HCT116 (cell line): ENCODE measurements at regions not wholly inside any gene's neighbourhood (a gene's known extent, or its start where the extent isn't known, plus 50 kb on each side); places are given as distances from the start of the nearest gene placed in this dataset.

ENCODE experiments used
- CTCF ChIP-seq, 3 experiments: fragments of 200-600 bp in 1 of 3; sonication (generic) in 1 of 3; IDR thresholded peaks in 2 of 3; conservative IDR thresholded peaks in 1 of 3; 2 replicates each; pipeline ENCODE4 v1.5.1; 2012 to 2017; ENCODE audit warnings: low read depth in 2 of 3, low read length in 2 of 3, antibody characterized with exemption in 1 of 3, borderline replicate concordance in 1 of 3, control low read depth in 1 of 3, mild to moderate bottlenecking in 1 of 3, mixed read lengths in 1 of 3, mixed run types in 1 of 3, moderate library complexity in 1 of 3; ENCODE audit not compliant: insufficient read depth in 1 of 3
- EZH2 ChIP-seq: fragments of 200-600 bp; sonication (generic); IDR thresholded peaks from 2 replicates; pipeline ENCODE4 v1.6.1; 2017; ENCODE audit warnings: antibody characterized with exemption, mixed run types
- FOSL1 ChIP-seq: IDR thresholded peaks from 2 replicates; pipeline ENCODE4 v1.6.1; 2012; ENCODE audit warnings: low read depth
- JUND ChIP-seq: IDR thresholded peaks from 2 replicates; pipeline ENCODE4 v1.6.1; 2012
- MAX ChIP-seq: IDR thresholded peaks from 2 replicates; pipeline ENCODE4 v1.6.1; 2012
- POLR2A ChIP-seq: IDR thresholded peaks from 2 replicates; pipeline ENCODE4 v1.7.0; 2011; ENCODE audit warnings: borderline replicate concordance; ENCODE audit not compliant: insufficient read depth, insufficient read length; ENCODE audit errors: extremely low read depth
- POLR2AphosphoS5 ChIP-seq: IDR thresholded peaks from 2 replicates; pipeline ENCODE4 v1.6.1; 2011; ENCODE audit warnings: mild to moderate bottlenecking, low read depth, low read length, moderate library complexity
- REST ChIP-seq: IDR thresholded peaks from 2 replicates; pipeline ENCODE4 v1.6.1; 2012; ENCODE audit warnings: low read depth
- ZFX ChIP-seq: fragments of 450-650 bp; IDR thresholded peaks from 2 replicates; pipeline ENCODE4 v1.6.1; 2017
- ZNF274 ChIP-seq: fragments of 200-500 bp; sonication (Bioruptor generic); IDR thresholded peaks from 2 replicates; pipeline ENCODE4 v1.6.1; 2014; ENCODE audit warnings: mild to moderate bottlenecking, low read depth, low read length, inconsistent platforms

- TF ChIP-seq EZH2 (no peak), CTCF (IDR thresholded peaks at IDR 0.05 in 2 of 3, conservative IDR thresholded peaks at IDR 0.05 in 1 of 3; ENCODE audit: borderline replicate concordance in 1 of 3, insufficient read depth in 1 of 3, low read depth in 2 of 3, low read length in 2 of 3) (no peak), POLR2AphosphoS5 (no peak), REST (no peak), POLR2A (no peak), ZNF274 (no peak), JUND (no peak), FOSL1 (no peak), ZFX (no peak), MAX (no peak)
Measured at GRCh38 chr3:189519458-189519857, 111.7 kb upstream of the TP63 start.
